Pancreas (tissue), 10 donors: ENCODE measurements at regions not wholly inside any gene's neighbourhood (a gene's known extent, or its start where the extent isn't known, plus 50 kb on each side); places are given as distances from the start of the nearest gene placed in this dataset.

Experiments
- ATAC-seq, 4 donors: fragments of 200-7000 bp; cut with Tn5 transposase; one replicate each; pipeline versions ENCODE4 v1.8.0 to v1.9.1; 2020; ENCODE audit warnings: mild to moderate bottlenecking in 4 of 4, moderate library complexity in 4 of 4
- DNase-seq, 6 donors: peaks; one replicate each; pipeline ENCODE4 v3.0.0-alpha.2; 2020
- FAIRE-seq: peaks from 2 replicates; lab custom pipeline; 2012; peaks lifted over from hg19 to GRCh38; lab: Jason Lieb, UNC
- H3K27ac ChIP-seq, 4 donors: fragments of 200-600 bp; sonication (generic); 1 replicate in 3 of 4; 2 replicates in 1 of 4; pipeline versions ENCODE4 v1.5.0 to v1.8.0; 2020
- H3K27me3 ChIP-seq, 4 donors: fragments of 200-600 bp; one replicate each; pipeline ENCODE4 v1.8.0; 2021
- H3K36me3 ChIP-seq, 3 donors: fragments of 200-600 bp; sonication (generic) in 1 of 3; one replicate each; pipeline versions ENCODE4 v1.5.0 to v1.8.0; 2020 to 2021
- H3K4me1 ChIP-seq, 3 donors: fragments of 200-600 bp; one replicate each; pipeline ENCODE4 v1.8.0; 2021
- H3K4me3 ChIP-seq, 4 donors: fragments of 200-600 bp; sonication (generic) in 2 of 4; one replicate each; pipeline versions ENCODE4 v1.5.0 to v1.8.0; 2020 to 2021
- H3K9me3 ChIP-seq, 4 donors: fragments of 200-600 bp; one replicate each; pipeline ENCODE4 v1.8.0; 2021
- WGBS, 2 donors: extraction: QIAGEN DNeasy Blood & Tissue Kit; methylation state at CpG; one replicate each; pipeline ENCODE4 v1.1.7; 2013; 5-methylcytosine and 5-hydroxymethylcytosine counted together
- intact Hi-C, 3 donors: fragments of 100-400 bp; cut with DNase I; formaldehyde crosslinking; loops; one replicate each; pipeline versions ENCODE4 v1.11.1 to v1.14.2; 2022
- TF ChIP-seq, protein P1 (sequence below), 4 donors: fragments of 200-600 bp; sonication (generic) in 3 of 4; IDR thresholded peaks; one replicate each; pipeline versions ENCODE4 v1.5.0 to v1.8.0; 2021; ENCODE audit warnings: antibody characterized with exemption in 4 of 4
- donor health status: healthy with polysubstance abuse.
- donor health status: DM: no; HTN: no; CAD: no; lungs with moderate emphysema.
- donor health status: DM: no; HTN: no; CAD: no.
- donor health status: control.
- donor health status: control.
- donor health status: Bipolar disorder and iron deficiency.
- donor health status: DM: yes; HTN: yes; CAD: no.
- donor health status: DM: no; HTN: no; CAD: no.
- donor health status: DM: no; HTN: no; CAD: no.
- donor health status: DM: yes; HTN: yes; CAD: no.

DNA sequence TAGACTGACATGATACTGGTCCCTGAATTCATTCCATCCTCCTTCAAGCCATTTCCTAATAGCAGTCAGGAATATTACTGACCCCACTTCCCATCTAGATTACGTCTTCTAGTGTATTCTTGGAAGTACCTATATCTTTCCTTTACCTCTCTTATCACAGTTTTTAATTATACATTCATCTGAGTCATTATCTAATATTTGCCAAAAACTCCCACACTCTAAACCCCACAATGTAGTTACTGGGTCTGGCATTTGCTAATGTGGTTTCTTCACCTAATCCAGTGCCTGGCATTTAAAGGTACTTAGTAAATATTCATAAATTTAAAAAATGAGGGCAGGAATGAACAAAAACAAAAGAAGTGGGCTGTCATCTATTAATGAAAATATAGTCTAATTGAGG, 441.8 kb upstream of the SETBP1 start:
- intact Hi-C loops, result no loop called here
- Histone ChIP-seq H3K27ac (no peak overlapping the region), H3K4me3 (no peak overlapping the region), H3K27me3 (no peaks in the 10 kb centered on the region), H3K36me3 (no peaks in the 10 kb centered on the region), H3K4me1 (no peaks in the 10 kb centered on the region), H3K9me3 (no peaks in the 10 kb centered on the region)
- TF ChIP-seq, protein P1, sequence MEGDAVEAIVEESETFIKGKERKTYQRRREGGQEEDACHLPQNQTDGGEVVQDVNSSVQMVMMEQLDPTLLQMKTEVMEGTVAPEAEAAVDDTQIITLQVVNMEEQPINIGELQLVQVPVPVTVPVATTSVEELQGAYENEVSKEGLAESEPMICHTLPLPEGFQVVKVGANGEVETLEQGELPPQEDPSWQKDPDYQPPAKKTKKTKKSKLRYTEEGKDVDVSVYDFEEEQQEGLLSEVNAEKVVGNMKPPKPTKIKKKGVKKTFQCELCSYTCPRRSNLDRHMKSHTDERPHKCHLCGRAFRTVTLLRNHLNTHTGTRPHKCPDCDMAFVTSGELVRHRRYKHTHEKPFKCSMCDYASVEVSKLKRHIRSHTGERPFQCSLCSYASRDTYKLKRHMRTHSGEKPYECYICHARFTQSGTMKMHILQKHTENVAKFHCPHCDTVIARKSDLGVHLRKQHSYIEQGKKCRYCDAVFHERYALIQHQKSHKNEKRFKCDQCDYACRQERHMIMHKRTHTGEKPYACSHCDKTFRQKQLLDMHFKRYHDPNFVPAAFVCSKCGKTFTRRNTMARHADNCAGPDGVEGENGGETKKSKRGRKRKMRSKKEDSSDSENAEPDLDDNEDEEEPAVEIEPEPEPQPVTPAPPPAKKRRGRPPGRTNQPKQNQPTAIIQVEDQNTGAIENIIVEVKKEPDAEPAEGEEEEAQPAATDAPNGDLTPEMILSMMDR (IDR thresholded peaks at IDR 0.05), result no peak
- WGBS, 2 donors, result 88 to 90% methylated on average over 1 of the region's 1 CpG
- FAIRE-seq (no peak), ATAC-seq (no peak), DNase-seq (no peak)

DNA sequence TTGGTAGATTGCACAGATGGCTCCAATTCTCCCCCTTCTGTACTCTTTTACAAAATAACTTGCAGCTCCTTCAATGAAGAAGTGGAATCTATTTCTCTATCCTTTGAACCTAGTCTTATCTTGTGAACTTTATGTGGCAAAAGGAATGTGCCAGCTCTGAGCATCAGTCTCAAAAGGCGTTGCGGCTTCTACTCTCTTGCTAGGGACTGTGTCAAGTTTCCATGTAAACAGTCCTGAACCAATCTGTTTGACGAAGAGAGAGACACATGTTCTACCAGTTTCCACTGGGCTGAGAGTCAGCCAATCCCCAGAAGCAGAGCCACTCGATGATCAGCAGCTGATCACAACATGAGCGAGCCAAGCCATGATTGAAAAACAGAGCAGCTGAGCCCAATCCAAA, 439.7 kb upstream of the SETBP1 start:
- no peaks in the 10 kb centered on the region for H3K36me3 ChIP-seq
- no peaks in the 10 kb centered on the region for H3K27me3 ChIP-seq
- 73 to 82% methylated on average over 5 of the region's 5 CpGs for WGBS, 2 donors
- FAIRE-seq, result no peak
- H3K27ac ChIP-seq, result no peak overlapping the region
- TF ChIP-seq, protein P1 (IDR thresholded peaks at IDR 0.05), result no peak
- H3K9me3 ChIP-seq, result no peaks in the 10 kb centered on the region
- ATAC-seq, result no peak
- H3K4me1 ChIP-seq, result no peaks in the 10 kb centered on the region
- no peak for DNase-seq
- intact Hi-C loops, result no loop called here
- H3K4me3 ChIP-seq, result no peak overlapping the region

DNA sequence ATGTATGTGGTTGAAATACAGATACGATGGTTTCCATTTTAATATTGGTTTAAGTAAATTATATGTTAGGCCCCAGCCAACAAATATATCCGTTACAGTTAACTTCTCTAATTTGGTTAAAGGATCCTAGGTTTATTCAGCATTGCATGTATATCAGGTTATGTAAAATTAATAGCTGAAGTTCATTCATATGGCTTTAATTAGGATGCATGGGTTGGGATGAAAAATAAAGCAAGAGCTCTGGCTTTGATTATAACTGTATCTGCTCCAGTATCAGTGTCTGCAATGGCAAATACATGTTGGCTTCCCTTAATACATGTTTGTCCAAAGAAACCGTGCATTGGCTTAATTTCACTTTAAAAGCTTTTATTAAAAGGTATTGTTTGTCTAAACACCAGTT, 435.7 kb upstream of the SETBP1 start:
- intact Hi-C loops, result no loop called here
- TF ChIP-seq, protein P1 (IDR thresholded peaks at IDR 0.05), result no peak
- Histone ChIP-seq H3K36me3 (no peaks in the 10 kb centered on the region), H3K4me3 (no peak overlapping the region), H3K4me1 (no peaks in the 10 kb centered on the region), H3K27ac (no peak overlapping the region), H3K9me3 (no peaks in the 10 kb centered on the region), H3K27me3 (no peaks in the 10 kb centered on the region)
- DNase-seq (no peak), ATAC-seq (no peak), FAIRE-seq (no peak)
- 77 to 86% methylated on average over 3 of the region's 3 CpGs for WGBS, 2 donors

DNA sequence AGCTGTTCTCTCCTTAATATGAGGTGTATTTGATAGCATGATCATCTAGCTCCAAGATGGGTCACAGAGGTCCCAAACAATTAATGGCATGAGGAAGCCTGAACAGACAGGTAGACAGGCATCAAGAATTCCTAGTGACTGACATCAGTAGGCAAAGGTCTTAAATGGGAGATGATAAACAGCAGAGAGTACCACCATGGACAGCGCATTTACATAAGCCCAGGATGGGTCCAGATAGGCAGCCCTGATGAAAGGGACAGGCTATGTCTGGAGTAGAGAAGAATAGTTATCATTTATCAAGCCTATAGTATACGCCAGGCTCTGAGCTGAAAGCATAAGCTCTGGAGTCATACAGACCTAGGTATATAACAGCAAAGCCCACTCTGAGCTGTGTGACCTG, 434.7 kb upstream of the SETBP1 start:
- TF ChIP-seq, protein P1 (IDR thresholded peaks at IDR 0.05), result no peak
- FAIRE-seq, result no peak

DNA sequence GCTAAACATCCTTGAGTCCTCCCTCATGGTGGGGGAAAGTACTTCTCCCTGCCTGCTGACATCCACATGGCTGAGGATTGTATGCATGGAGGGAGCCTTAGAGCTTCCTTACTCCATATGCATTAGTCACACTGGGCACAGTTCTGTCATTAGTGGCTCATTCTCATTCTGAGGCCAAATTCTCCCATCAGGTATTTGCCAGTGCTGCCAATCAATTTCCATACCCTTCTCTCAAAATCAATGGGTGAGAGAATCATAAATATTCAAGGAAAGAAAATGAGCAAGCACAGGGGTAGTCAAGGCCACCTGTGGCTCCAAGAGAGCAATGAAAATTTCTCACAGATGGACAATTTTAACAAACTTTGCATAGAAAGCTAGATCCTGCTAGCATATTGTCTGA, 422.6 kb upstream of the SETBP1 start:
- FAIRE-seq (no peak), DNase-seq (no peak), ATAC-seq (no peak)
- H3K27me3 ChIP-seq, result no peaks in the 10 kb centered on the region
- intact Hi-C loops, result no loop called here
- H3K27ac ChIP-seq, result no peak overlapping the region
- no peaks in the 10 kb centered on the region for H3K36me3 ChIP-seq
- TF ChIP-seq, protein P1 (IDR thresholded peaks at IDR 0.05), result no peak
- H3K4me3 ChIP-seq, result no peak overlapping the region
- no peaks in the 10 kb centered on the region for H3K4me1 ChIP-seq
- no peaks in the 10 kb centered on the region for H3K9me3 ChIP-seq

More for the DNA sequence above, 434.7 kb upstream of the SETBP1 start:
- ATAC-seq, result no peak
- no peaks in the 10 kb centered on the region for H3K36me3 ChIP-seq
- H3K27me3 ChIP-seq, result no peaks in the 10 kb centered on the region
- H3K4me3 ChIP-seq, result no peak overlapping the region
- H3K4me1 ChIP-seq, result no peaks in the 10 kb centered on the region
- no peak overlapping the region for H3K27ac ChIP-seq
- no peaks in the 10 kb centered on the region for H3K9me3 ChIP-seq
- 82 to 90% methylated on average over 2 of the region's 2 CpGs for WGBS, 2 donors
- DNase-seq, result no peak
- intact Hi-C loops, result no loop called here
